SK-N-SH (cell line): ENCODE measurements at regions not wholly inside any gene's neighbourhood (a gene's known extent, or its start where the extent isn't known, plus 50 kb on each side); places are given as distances from the start of the nearest gene placed in this dataset.

Experiments used
- CTCF ChIA-PET: fragments of 300-600, 350-600 bp; formaldehyde crosslinking; extraction: SDS; loops from one replicate; lab custom pipeline; 2021; lab: Yijun Ruan, JAX
- POLR2A ChIA-PET: fragments of 350-600 bp; sonication (Branson Sonifier 250); formaldehyde crosslinking; extraction: SDS; loops from one replicate; lab custom pipeline; 2020; ENCODE audit warnings: antibody characterized with exemption, inconsistent platforms; lab: Yijun Ruan, JAX
- DNase-seq: peaks from one replicate; pipeline ENCODE4 v3.0.0; 2012
- H2AFZ ChIP-seq: fragments of 200-600 bp; sonication (generic); 2 replicates; pipeline ENCODE4 v1.8.1; 2016; ENCODE audit warnings: antibody characterized with exemption, mild to moderate bottlenecking, low read depth
- H3F3A ChIP-seq: fragments of 200-600 bp; sonication (generic); replicated peaks from 2 replicates; pipeline ENCODE3; 2016; ENCODE audit warnings: antibody characterized with exemption, mild to moderate bottlenecking; ENCODE audit not compliant: insufficient read depth
- H3K27ac ChIP-seq, 2 experiments: fragments of 200-500 bp in 1 of 2; fragments of 200-600 bp in 1 of 2; sonication (Bioruptor generic) in 1 of 2; sonication (generic), shearing (Covaris generic) in 1 of 2; 2 replicates each; pipeline versions ENCODE4 v1.5.1 to v1.6.1; 2014 to 2016; ENCODE audit warnings: low read depth in 2 of 2, inconsistent platforms in 1 of 2, low read length in 1 of 2, mild to moderate bottlenecking in 1 of 2, mixed read lengths in 1 of 2
- H3K27me3 ChIP-seq: fragments of 200-600 bp; sonication (generic), shearing (Covaris generic); 2 replicates; pipeline ENCODE4 v1.6.1; 2016; ENCODE audit warnings: mixed run types; ENCODE audit not compliant: insufficient read depth
- H3K36me3 ChIP-seq, 2 experiments: fragments of 200-500 bp in 1 of 2; fragments of 200-600 bp in 1 of 2; sonication (Bioruptor generic) in 1 of 2; sonication (generic) in 1 of 2; replicated peaks in 1 of 2; 2 replicates each; pipeline versions ENCODE3 to v1.5.1; 2014 to 2016; ENCODE audit warnings: low read length in 1 of 2, mild to moderate bottlenecking in 1 of 2; ENCODE audit not compliant: insufficient read depth in 2 of 2, control insufficient read depth in 1 of 2
- H3K4me1 ChIP-seq, 2 experiments: fragments of 200-500 bp in 1 of 2; fragments of 200-600 bp in 1 of 2; sonication (Bioruptor generic) in 1 of 2; sonication (generic), shearing (Covaris generic) in 1 of 2; 2 replicates each; pipeline versions ENCODE4 v1.5.1 to v1.6.1; 2014 to 2016; ENCODE audit warnings: low read depth in 1 of 2, low read length in 1 of 2, mixed run types in 1 of 2; ENCODE audit not compliant: insufficient read depth in 2 of 2, control insufficient read depth in 1 of 2
- H3K4me2 ChIP-seq: fragments of 200-600 bp; sonication (generic), shearing (Covaris generic); 2 replicates; pipeline ENCODE4 v1.6.1; 2017; ENCODE audit warnings: mixed run types
- H3K4me3 ChIP-seq, 2 experiments: fragments of 200-500 bp in 1 of 2; fragments of 200-600 bp in 1 of 2; sonication (Bioruptor generic) in 1 of 2; sonication (generic), shearing (Covaris generic) in 1 of 2; 2 replicates each; pipeline versions ENCODE4 v1.5.1 to v1.8.1; 2014 to 2016; ENCODE audit warnings: low read depth in 2 of 2, inconsistent platforms in 1 of 2, low read length in 1 of 2, mild to moderate bottlenecking in 1 of 2, mixed read lengths in 1 of 2, moderate library complexity in 1 of 2
- H3K79me2 ChIP-seq: fragments of 200-600 bp; sonication (generic); 2 replicates; pipeline ENCODE4 v1.8.1; 2017; ENCODE audit warnings: mild to moderate bottlenecking; ENCODE audit not compliant: insufficient read depth
- H3K9ac ChIP-seq: fragments of 200-600 bp; sonication (generic); 2 replicates; pipeline ENCODE4 v1.6.1; 2017; ENCODE audit warnings: mixed run types
- H3K9me2 ChIP-seq: fragments of 200-600 bp; sonication (generic); 2 replicates; pipeline ENCODE4 v1.6.1; 2017; ENCODE audit warnings: mixed run types
- H3K9me3 ChIP-seq: fragments of 200-600 bp; sonication (generic); 2 replicates; pipeline ENCODE4 v1.6.1; 2017; ENCODE audit warnings: mixed run types, mild to moderate bottlenecking, moderate library complexity
- H4K20me1 ChIP-seq: fragments of 200-600 bp; sonication (generic); 2 replicates; pipeline ENCODE4 v1.6.1; 2017; ENCODE audit warnings: mild to moderate bottlenecking, mixed run types; ENCODE audit not compliant: insufficient read depth
- CTCF ChIP-seq: fragments of 200-600 bp; sonication (generic); IDR thresholded peaks from 2 replicates; pipeline ENCODE4 v1.6.1; 2017; ENCODE audit warnings: antibody characterized with exemption, mild to moderate bottlenecking, moderate library complexity
- ELF1 ChIP-seq: IDR thresholded peaks from 2 replicates; pipeline ENCODE4 v1.4.0; 2012
- EZH2phosphoT487 ChIP-seq: fragments of 200-600 bp; sonication (generic); IDR thresholded peaks from 2 replicates; pipeline ENCODE4 v1.6.1; 2017; ENCODE audit warnings: low read depth, mixed run types, mild to moderate bottlenecking, antibody characterized with exemption, moderate library complexity, borderline replicate concordance
- FOSL2 ChIP-seq: IDR thresholded peaks from 2 replicates; pipeline ENCODE4 v1.4.0; 2012; ENCODE audit warnings: low read depth, mild to moderate bottlenecking, moderate library complexity, borderline replicate concordance
- FOXM1 ChIP-seq: IDR thresholded peaks from 2 replicates; pipeline ENCODE4 v1.4.0; 2012; ENCODE audit warnings: low read depth, mild to moderate bottlenecking
- IRF3 ChIP-seq: fragments of 150-350 bp; IDR thresholded peaks from 2 replicates; pipeline ENCODE4 v1.6.1; 2016; ENCODE audit warnings: mild to moderate bottlenecking, low read depth, low read length
- JUND ChIP-seq: IDR thresholded peaks from 2 replicates; pipeline ENCODE4 v1.4.0; 2012
- MAX ChIP-seq: IDR thresholded peaks from 2 replicates; pipeline ENCODE4 v1.4.0; 2012; ENCODE audit warnings: low read depth
- MEF2A ChIP-seq: IDR thresholded peaks from 2 replicates; pipeline ENCODE4 v1.4.0; 2012; ENCODE audit warnings: low read depth, borderline replicate concordance
- MXI1 ChIP-seq: IDR thresholded peaks from 2 replicates; pipeline ENCODE4 v1.6.1; 2012; ENCODE audit warnings: mild to moderate bottlenecking, low read depth, low read length, improper control_type of control experiment
- NFIC ChIP-seq: IDR thresholded peaks from 2 replicates; pipeline ENCODE4 v1.4.0; 2012; ENCODE audit warnings: borderline replicate concordance
- NRF1 ChIP-seq: IDR thresholded peaks from 2 replicates; pipeline ENCODE4 v1.6.1; 2012; ENCODE audit warnings: low read depth, mild to moderate bottlenecking, low read length
- RAD21 ChIP-seq: IDR thresholded peaks from 2 replicates; pipeline ENCODE4 v1.6.1; 2012; ENCODE audit warnings: mild to moderate bottlenecking, low read length
- SIN3A ChIP-seq: IDR thresholded peaks from 2 replicates; pipeline ENCODE4 v1.6.1; 2012; ENCODE audit warnings: low read depth, mild to moderate bottlenecking, low read length, moderate library complexity, borderline replicate concordance
- SMC3 ChIP-seq: IDR thresholded peaks from 2 replicates; pipeline ENCODE4 v1.6.1; 2012; ENCODE audit warnings: low read depth, low read length, improper control_type of control experiment
- TAF1 ChIP-seq: IDR thresholded peaks from 2 replicates; pipeline ENCODE4 v1.6.1; 2012; ENCODE audit warnings: low read depth, mild to moderate bottlenecking, low read length, moderate library complexity, borderline replicate concordance
- TCF12 ChIP-seq: IDR thresholded peaks from 2 replicates; pipeline ENCODE4 v1.4.0; 2012
- TEAD4 ChIP-seq: IDR thresholded peaks from 2 replicates; pipeline ENCODE4 v1.4.0; 2012; ENCODE audit warnings: mild to moderate bottlenecking, borderline replicate concordance; ENCODE audit not compliant: insufficient read depth
- USF1 ChIP-seq: IDR thresholded peaks from 2 replicates; pipeline ENCODE4 v1.4.0; 2012; ENCODE audit warnings: low read depth, borderline replicate concordance
- YY1 ChIP-seq: IDR thresholded peaks from 2 replicates; pipeline ENCODE4 v1.4.0; 2012; ENCODE audit warnings: low read depth, mild to moderate bottlenecking
- WGBS: methylation state at CpG from one replicate; pipeline ENCODE4 v1.1.6; 2017; ENCODE audit warnings: low lambda C conversion rate; 5-methylcytosine and 5-hydroxymethylcytosine counted together

- no peak for DNase-seq
- no peak overlapping the region for H3K27ac ChIP-seq
Measured at GRCh38 chr20:57091748-57092111, 174.7 kb downstream of the BMP7 start.

GRCh38 chr20:57092112-57092899 lies 174.1 kb downstream of the BMP7 start:
- H4K20me1 ChIP-seq, result no peaks in the 10 kb centered on the region
- H3K9me2 ChIP-seq, result no peaks in the 10 kb centered on the region
- peak; percentile 88 for DNase-seq
- TF ChIP-seq ELF1, result no peak
- TF ChIP-seq JUND, result no peak
- TF ChIP-seq YY1, result no peak
- TF ChIP-seq NFIC, result no peak
- peak; percentile 86 for TF ChIP-seq SMC3
- TF ChIP-seq MXI1, result peak; percentile 66; the same call in 1 of the 2 replicates
- peak; percentile 75 for TF ChIP-seq RAD21
- no peak for TF ChIP-seq TEAD4
- no peak for TF ChIP-seq FOSL2
- TF ChIP-seq CTCF, result peak; percentile 63
- 0 out of 2 replicates have a peak, but pooled peaks have one; percentile 8 for TF ChIP-seq NRF1
- no peaks in the 10 kb centered on the region for H3K27me3 ChIP-seq
- H3F3A ChIP-seq, result no peaks in the 10 kb centered on the region
- H3K9me3 ChIP-seq, result no peaks in the 10 kb centered on the region
- no peaks in the 10 kb centered on the region for H3K36me3 ChIP-seq
- no peaks in the 10 kb centered on the region for H3K79me2 ChIP-seq
- 22% methylated on average over 18 of the region's 34 CpGs for WGBS
- peaks cover 0 to 7% of the 10 kb centered on the region in 2 experiments; a peak in 1 of 4 replicates for H3K4me1 ChIP-seq
- no peak overlapping the region for H3K9ac ChIP-seq
- H3K27ac ChIP-seq, result no peak overlapping the region
- H2AFZ ChIP-seq, result no peak overlapping the region
- no peak overlapping the region for H3K4me2 ChIP-seq
- POLR2A ChIA-PET, result interaction anchor here (0.6 kb wide), 1 partner anchor 181 kb away, joined by 3 read pairs; no protein-coding TSS in a partner anchor
- CTCF ChIA-PET, result interaction anchor here (0.6 to 4.9 kb wide), 25 partner anchors 11 to 253 kb away, joined by 3 to 187 read pairs (median 4); partner anchors contain the start of gene SPO11
- no peak overlapping the region for H3K4me3 ChIP-seq

More at GRCh38 chr20:57091748-57092111, 174.7 kb downstream of the BMP7 start:
- no peak overlapping the region for H3K4me3 ChIP-seq
- POLR2A ChIA-PET, result interaction anchor here (0.6 kb wide), 1 partner anchor 182 kb away, joined by 3 read pairs; no protein-coding TSS in a partner anchor
- H3K27me3 ChIP-seq, result no peaks in the 10 kb centered on the region
- CTCF ChIA-PET, result interaction anchor here (0.6 to 4.9 kb wide), 21 partner anchors 11 to 253 kb away, joined by 3 to 187 read pairs (median 4); partner anchors contain the start of gene SPO11
- H3K36me3 ChIP-seq, result no peaks in the 10 kb centered on the region
- no peaks in the 10 kb centered on the region for H4K20me1 ChIP-seq
- H3K9me2 ChIP-seq, result no peaks in the 10 kb centered on the region
- H2AFZ ChIP-seq, result no peak overlapping the region
- no peaks in the 10 kb centered on the region for H3K9me3 ChIP-seq
- TF ChIP-seq JUND (no peak), RAD21 (no peak), TAF1 (no peak), NRF1 (no peak), MEF2A (no peak), NFIC (no peak), ELF1 (no peak), TCF12 (no peak), FOXM1 (no peak), MAX (no peak), USF1 (no peak), SMC3 (no peak), IRF3 (no peak), SIN3A (no peak), EZH2phosphoT487 (no peak)
- H3K4me1 ChIP-seq, result peaks cover 0 to 7% of the 10 kb centered on the region in 2 experiments; a peak in 1 of 4 replicates
- H3K4me2 ChIP-seq, result no peak overlapping the region
- no peaks in the 10 kb centered on the region for H3F3A ChIP-seq
- 72% methylated on average over 13 of the region's 13 CpGs for WGBS
- no peaks in the 10 kb centered on the region for H3K79me2 ChIP-seq
- no peak overlapping the region for H3K9ac ChIP-seq
